ENCODE measurements at regions not wholly inside any gene's neighbourhood (a gene's known extent, or its start where the extent isn't known, plus 50 kb on each side); places are given as distances from the start of the nearest gene placed in this dataset.

DNA sequence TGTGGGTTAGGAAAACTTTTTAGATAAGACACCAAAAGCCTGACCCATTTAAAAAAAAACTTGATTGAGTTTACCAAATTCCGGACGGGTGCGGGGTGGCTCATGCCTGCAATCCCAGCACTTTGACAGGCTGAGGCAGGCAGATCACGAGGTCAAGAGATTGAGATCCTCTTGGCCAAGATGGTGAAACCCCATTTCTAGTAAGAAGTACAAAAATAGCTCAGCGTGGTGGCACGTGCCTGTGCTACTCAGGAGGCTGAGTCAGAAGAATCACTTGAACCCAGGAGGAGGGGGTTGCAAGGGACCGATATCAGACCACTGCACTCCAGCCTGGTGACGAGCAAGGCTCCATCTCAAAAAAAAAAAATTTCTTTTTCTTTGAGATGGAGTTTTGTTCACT, 307.8 kb upstream of the USP9Y start:
- no peak for TF ChIP-seq POLR2A (IDR thresholded peaks at IDR 0.05)
- TF ChIP-seq, protein P1, sequence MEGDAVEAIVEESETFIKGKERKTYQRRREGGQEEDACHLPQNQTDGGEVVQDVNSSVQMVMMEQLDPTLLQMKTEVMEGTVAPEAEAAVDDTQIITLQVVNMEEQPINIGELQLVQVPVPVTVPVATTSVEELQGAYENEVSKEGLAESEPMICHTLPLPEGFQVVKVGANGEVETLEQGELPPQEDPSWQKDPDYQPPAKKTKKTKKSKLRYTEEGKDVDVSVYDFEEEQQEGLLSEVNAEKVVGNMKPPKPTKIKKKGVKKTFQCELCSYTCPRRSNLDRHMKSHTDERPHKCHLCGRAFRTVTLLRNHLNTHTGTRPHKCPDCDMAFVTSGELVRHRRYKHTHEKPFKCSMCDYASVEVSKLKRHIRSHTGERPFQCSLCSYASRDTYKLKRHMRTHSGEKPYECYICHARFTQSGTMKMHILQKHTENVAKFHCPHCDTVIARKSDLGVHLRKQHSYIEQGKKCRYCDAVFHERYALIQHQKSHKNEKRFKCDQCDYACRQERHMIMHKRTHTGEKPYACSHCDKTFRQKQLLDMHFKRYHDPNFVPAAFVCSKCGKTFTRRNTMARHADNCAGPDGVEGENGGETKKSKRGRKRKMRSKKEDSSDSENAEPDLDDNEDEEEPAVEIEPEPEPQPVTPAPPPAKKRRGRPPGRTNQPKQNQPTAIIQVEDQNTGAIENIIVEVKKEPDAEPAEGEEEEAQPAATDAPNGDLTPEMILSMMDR (IDR thresholded peaks at IDR 0.05): no peak
- TF ChIP-seq POLR2AphosphoS5 (IDR thresholded peaks at IDR 0.05): no peak
- TF ChIP-seq EP300 (IDR thresholded peaks at IDR 0.05): no peak
